ENCODE measurements at regions not wholly inside any gene's neighbourhood (a gene's known extent, or its start where the extent isn't known, plus 50 kb on each side); places are given as distances from the start of the nearest gene placed in this dataset.
"Not testable (repeated sequence)": the region's sequence is repeated elsewhere in the genome, so short reads cannot be mapped to it uniquely, and the experiment has no call there.

DNA sequence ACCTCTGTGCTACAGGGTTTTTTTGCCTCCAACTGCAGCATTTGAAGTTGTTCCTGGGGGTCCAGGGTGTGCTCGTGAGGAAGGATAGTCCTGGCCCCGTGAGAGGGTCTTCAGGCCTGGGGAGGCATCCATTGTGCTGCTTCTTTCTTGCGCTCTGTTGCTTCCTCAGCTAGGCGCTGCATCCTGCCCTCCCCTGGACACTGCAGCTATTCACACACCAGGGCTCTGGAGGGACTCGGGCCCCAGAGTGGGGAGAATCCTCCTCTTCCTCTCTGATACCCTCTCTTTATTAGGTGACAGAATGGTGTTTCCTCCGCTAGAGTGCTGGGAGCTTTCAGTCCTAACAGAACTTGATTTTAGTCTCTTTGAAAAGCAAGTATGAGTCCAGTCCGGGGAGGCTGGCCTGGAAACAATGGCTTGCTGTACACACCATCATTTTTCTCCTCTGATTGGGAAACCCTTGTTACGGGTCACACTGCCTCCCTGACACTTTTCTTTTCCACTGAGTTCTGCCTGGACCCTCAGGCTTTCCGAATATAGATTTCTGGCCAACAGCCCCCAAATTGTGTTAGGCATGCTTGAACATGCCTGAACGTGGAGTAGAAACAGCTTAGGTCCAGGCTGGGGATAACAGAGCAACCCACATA, 81.4 kb upstream of the ELAC2 start:
- Histone ChIP-seq H3K4me3 (replicated peaks in 1 of 4; ENCODE audit: control extremely low read depth in 1 of 4, insufficient read depth in 1 of 4, low read depth in 3 of 4, low read length in 4 of 4) (no peak overlapping the region), H3K27ac (ENCODE audit: insufficient read depth, low read length) (no peak overlapping the region), H3K4me2 (ENCODE audit: extremely low read depth, insufficient read depth, low read length) (no peak overlapping the region), H3K79me2 (ENCODE audit: control insufficient read depth, insufficient read depth, low read length) (no peaks in the 10 kb centered on the region), H3K4me1 (ENCODE audit: control insufficient read depth, extremely low read depth, insufficient read depth, low read length) (no peaks in the 10 kb centered on the region), H4K20me1 (ENCODE audit: control insufficient read depth, extremely low read depth, insufficient read depth, low read length) (no peaks in the 10 kb centered on the region), H2AFZ (ENCODE audit: low read length) (no peak overlapping the region), H3K36me3 (ENCODE audit: control insufficient read depth, insufficient read depth, low read length) (no peaks in the 10 kb centered on the region), H3K9ac (ENCODE audit: insufficient read depth, low read length) (no peak overlapping the region), H3K27me3 (ENCODE audit: control insufficient read depth, insufficient read depth, low read length) (no peaks in the 10 kb centered on the region), H3K9me3 (ENCODE audit: control insufficient read depth, insufficient read depth, low read depth, low read length) (no peaks in the 10 kb centered on the region)
- no peak for DNase-seq (ENCODE audit: low read depth in 2 of 2)
- TF ChIP-seq, protein P1, sequence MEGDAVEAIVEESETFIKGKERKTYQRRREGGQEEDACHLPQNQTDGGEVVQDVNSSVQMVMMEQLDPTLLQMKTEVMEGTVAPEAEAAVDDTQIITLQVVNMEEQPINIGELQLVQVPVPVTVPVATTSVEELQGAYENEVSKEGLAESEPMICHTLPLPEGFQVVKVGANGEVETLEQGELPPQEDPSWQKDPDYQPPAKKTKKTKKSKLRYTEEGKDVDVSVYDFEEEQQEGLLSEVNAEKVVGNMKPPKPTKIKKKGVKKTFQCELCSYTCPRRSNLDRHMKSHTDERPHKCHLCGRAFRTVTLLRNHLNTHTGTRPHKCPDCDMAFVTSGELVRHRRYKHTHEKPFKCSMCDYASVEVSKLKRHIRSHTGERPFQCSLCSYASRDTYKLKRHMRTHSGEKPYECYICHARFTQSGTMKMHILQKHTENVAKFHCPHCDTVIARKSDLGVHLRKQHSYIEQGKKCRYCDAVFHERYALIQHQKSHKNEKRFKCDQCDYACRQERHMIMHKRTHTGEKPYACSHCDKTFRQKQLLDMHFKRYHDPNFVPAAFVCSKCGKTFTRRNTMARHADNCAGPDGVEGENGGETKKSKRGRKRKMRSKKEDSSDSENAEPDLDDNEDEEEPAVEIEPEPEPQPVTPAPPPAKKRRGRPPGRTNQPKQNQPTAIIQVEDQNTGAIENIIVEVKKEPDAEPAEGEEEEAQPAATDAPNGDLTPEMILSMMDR (conservative IDR thresholded peaks at IDR 0.05 in 1 of 2, IDR thresholded peaks at IDR 0.05 in 1 of 2; ENCODE audit: low read depth in 1 of 2, low read length in 2 of 2): no peak
- no peak for TF ChIP-seq EZH2 (IDR thresholded peaks at IDR 0.05; ENCODE audit: low read length, missing control alignments)

DNA sequence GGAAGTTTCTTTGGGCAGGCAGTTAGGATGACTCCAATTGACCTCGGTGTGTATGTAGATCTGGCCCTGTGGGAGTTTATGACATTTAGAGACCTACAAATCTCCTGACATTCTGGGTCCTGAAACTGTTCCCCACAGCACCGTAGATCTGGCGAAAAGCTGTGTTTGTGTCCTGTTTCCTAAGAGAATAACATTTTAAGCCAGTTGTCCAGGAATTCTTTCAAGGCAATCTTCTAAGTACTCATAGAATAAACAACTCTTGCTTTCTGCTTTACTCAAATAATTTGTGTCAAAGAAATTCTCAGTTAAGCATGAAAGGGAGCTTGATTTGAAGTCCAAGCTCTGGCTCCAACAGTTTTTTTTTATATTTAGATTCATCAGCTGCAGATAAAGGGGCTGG, 78.5 kb upstream of the ELAC2 start:
- DNase-seq (ENCODE audit: low read depth in 2 of 2): no peak

DNA sequence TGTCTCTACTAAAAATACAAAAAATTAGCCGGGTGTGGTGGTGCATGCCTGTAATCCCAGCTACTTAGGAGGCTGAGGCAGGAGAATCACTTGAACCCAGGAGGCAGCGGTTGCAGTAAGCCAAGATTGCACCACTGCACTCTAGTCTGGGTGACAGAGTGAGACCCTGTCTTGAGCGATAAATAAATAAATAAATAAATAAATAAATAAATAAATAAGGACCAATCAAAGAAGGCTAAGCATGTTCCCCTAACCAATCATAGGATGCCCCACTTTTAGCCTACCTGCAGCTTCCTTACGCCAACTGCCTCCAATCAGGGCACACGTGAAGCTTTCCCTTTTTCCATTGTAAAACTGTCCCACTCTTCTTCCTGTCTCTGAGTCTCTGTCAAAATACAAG, 74.2 kb upstream of the ELAC2 start:
- H3K4me2 ChIP-seq (ENCODE audit: extremely low read depth, insufficient read depth, low read length); H3K79me2 ChIP-seq (ENCODE audit: control insufficient read depth, insufficient read depth, low read length); H3K4me1 ChIP-seq (ENCODE audit: control insufficient read depth, extremely low read depth, insufficient read depth, low read length); H3K36me3 ChIP-seq (ENCODE audit: control insufficient read depth, insufficient read depth, low read length); H3K4me3 ChIP-seq (replicated peaks in 1 of 4; ENCODE audit: control extremely low read depth in 1 of 4, insufficient read depth in 1 of 4, low read depth in 3 of 4, low read length in 4 of 4); H3K9ac ChIP-seq (ENCODE audit: insufficient read depth, low read length); H4K20me1 ChIP-seq (ENCODE audit: control insufficient read depth, extremely low read depth, insufficient read depth, low read length); H3K9me3 ChIP-seq (ENCODE audit: control insufficient read depth, insufficient read depth, low read depth, low read length); H3K27ac ChIP-seq (ENCODE audit: insufficient read depth, low read length); H2AFZ ChIP-seq (ENCODE audit: low read length); DNase-seq (ENCODE audit: low read depth in 2 of 2); H3K27me3 ChIP-seq (ENCODE audit: control insufficient read depth, insufficient read depth, low read length): not testable (repeated sequence)

More for the DNA sequence above, 78.5 kb upstream of the ELAC2 start:
- Histone ChIP-seq H3K4me3 (replicated peaks in 1 of 4; ENCODE audit: control extremely low read depth in 1 of 4, insufficient read depth in 1 of 4, low read depth in 3 of 4, low read length in 4 of 4) (no peak overlapping the region), H2AFZ (ENCODE audit: low read length) (no peak overlapping the region), H3K36me3 (ENCODE audit: control insufficient read depth, insufficient read depth, low read length) (no peaks in the 10 kb centered on the region), H3K9ac (ENCODE audit: insufficient read depth, low read length) (no peak overlapping the region), H3K27me3 (ENCODE audit: control insufficient read depth, insufficient read depth, low read length) (no peaks in the 10 kb centered on the region), H3K9me3 (ENCODE audit: control insufficient read depth, insufficient read depth, low read depth, low read length) (no peaks in the 10 kb centered on the region), H3K4me1 (ENCODE audit: control insufficient read depth, extremely low read depth, insufficient read depth, low read length) (no peaks in the 10 kb centered on the region), H3K79me2 (ENCODE audit: control insufficient read depth, insufficient read depth, low read length) (no peaks in the 10 kb centered on the region), H3K27ac (ENCODE audit: insufficient read depth, low read length) (no peak overlapping the region), H3K4me2 (ENCODE audit: extremely low read depth, insufficient read depth, low read length) (no peak overlapping the region), H4K20me1 (ENCODE audit: control insufficient read depth, extremely low read depth, insufficient read depth, low read length) (no peaks in the 10 kb centered on the region)
- TF ChIP-seq, protein P1 (conservative IDR thresholded peaks at IDR 0.05 in 1 of 2, IDR thresholded peaks at IDR 0.05 in 1 of 2; ENCODE audit: low read depth in 1 of 2, low read length in 2 of 2): no peak
- no peak for TF ChIP-seq EZH2 (IDR thresholded peaks at IDR 0.05; ENCODE audit: low read length, missing control alignments)

All from fibroblast of lung (primary cell).